ENCODE measurements at regions not wholly inside any gene's neighbourhood (a gene's known extent, or its start where the extent isn't known, plus 50 kb on each side); places are given as distances from the start of the nearest gene placed in this dataset.

- H3K36me3 ChIP-seq (ENCODE audit: control insufficient read depth, insufficient read depth, low read length): no peaks in the 10 kb centered on the region
- no peak overlapping the region for H2AFZ ChIP-seq (ENCODE audit: low read length)
- H4K20me1 ChIP-seq (ENCODE audit: control insufficient read depth, extremely low read depth, insufficient read depth, low read length): no peaks in the 10 kb centered on the region
- H3K4me1 ChIP-seq (ENCODE audit: control insufficient read depth, extremely low read depth, insufficient read depth, low read length): no peaks in the 10 kb centered on the region
- no peaks in the 10 kb centered on the region for H3K9me3 ChIP-seq (ENCODE audit: control insufficient read depth, insufficient read depth, low read depth, low read length)
- DNase-seq (ENCODE audit: low read depth in 2 of 2): no peak
- no peak overlapping the region for H3K4me2 ChIP-seq (ENCODE audit: extremely low read depth, insufficient read depth, low read length)
- H3K79me2 ChIP-seq (ENCODE audit: control insufficient read depth, insufficient read depth, low read length): no peaks in the 10 kb centered on the region
- TF ChIP-seq EZH2 (IDR thresholded peaks at IDR 0.05; ENCODE audit: low read length, missing control alignments): no peak
- TF ChIP-seq CTCF (conservative IDR thresholded peaks at IDR 0.05 in 1 of 2, IDR thresholded peaks at IDR 0.05 in 1 of 2; ENCODE audit: low read depth in 1 of 2, low read length in 2 of 2): no peak
- H3K9ac ChIP-seq (ENCODE audit: insufficient read depth, low read length): no peak overlapping the region
- no peak overlapping the region for H3K4me3 ChIP-seq (replicated peaks in 1 of 4; ENCODE audit: control extremely low read depth in 1 of 4, insufficient read depth in 1 of 4, low read depth in 3 of 4, low read length in 4 of 4)
- H3K27me3 ChIP-seq (ENCODE audit: control insufficient read depth, insufficient read depth, low read length): no peaks in the 10 kb centered on the region
- H3K27ac ChIP-seq (ENCODE audit: insufficient read depth, low read length): no peak overlapping the region
These were observed 50.9 kb upstream of the SPTSSB start for GRCh38 chr3:161422171-161422700.
